ENCODE measurements at regions not wholly inside any gene's neighbourhood (a gene's known extent, or its start where the extent isn't known, plus 50 kb on each side); places are given as distances from the start of the nearest gene placed in this dataset.
A peak's percentile ranks its signal among the peaks of the same experiment; 100 is the strongest.
"Not testable (repeated sequence)": the region's sequence is repeated elsewhere in the genome, so short reads cannot be mapped to it uniquely, and the experiment has no call there.

- ATAC-seq (ENCODE audit: low FRiP score in 2 of 2) (no peak), DNase-seq (no peak)
- Histone ChIP-seq H3K27me3 (no peaks in the 10 kb centered on the region), H3K4me3 (no peak overlapping the region), H3K4me1 (no peaks in the 10 kb centered on the region), H3K9me3 (no peaks in the 10 kb centered on the region), H3K27ac (no peak overlapping the region), H3K36me3 (no peaks in the 10 kb centered on the region)
- 80 to 90% methylated on average over 2 of the region's 2 CpGs for WGBS, 2 donors
- no peak for TF ChIP-seq EP300 (IDR thresholded peaks at IDR 0.05)
- TF ChIP-seq POLR2A (IDR thresholded peaks at IDR 0.05) = no peak
- TF ChIP-seq CTCF (IDR thresholded peaks at IDR 0.05) = no peak
- TF ChIP-seq POLR2AphosphoS5 (IDR thresholded peaks at IDR 0.05) = no peak
Observed at GRCh38 chr6:61168878-61169277, 1117.1 kb downstream of the KHDRBS2 start.

- not testable (repeated sequence) for H3K9me3 ChIP-seq; H3K27me3 ChIP-seq; H3K36me3 ChIP-seq; H3K4me3 ChIP-seq; H3K4me1 ChIP-seq; H3K27ac ChIP-seq; DNase-seq; ATAC-seq (ENCODE audit: low FRiP score in 2 of 2)
- 62 to 89% methylated on average over 2 to 3 of the region's 3 CpGs for WGBS, 2 donors
Observed at GRCh38 chr6:61149039-61149438, 1137.0 kb downstream of the KHDRBS2 start.

GRCh38 chr6:61142261-61142660 lies 1143.8 kb downstream of the KHDRBS2 start:
- not testable (repeated sequence) for H3K27me3 ChIP-seq; H3K27ac ChIP-seq; DNase-seq; H3K4me1 ChIP-seq; ATAC-seq (ENCODE audit: low FRiP score in 2 of 2); H3K4me3 ChIP-seq; H3K36me3 ChIP-seq; H3K9me3 ChIP-seq

- no peaks in the 10 kb centered on the region for H3K27me3 ChIP-seq
- H3K9me3 ChIP-seq = peaks cover 0 to 4% (median 0%) of the 10 kb centered on the region in 4 donors
- no peak overlapping the region for H3K27ac ChIP-seq
- TF ChIP-seq EP300 (IDR thresholded peaks at IDR 0.05) (no peak), POLR2A (IDR thresholded peaks at IDR 0.05) (no peak), CTCF (IDR thresholded peaks at IDR 0.05) (no peak), POLR2AphosphoS5 (IDR thresholded peaks at IDR 0.05) (no peak)
- no peak overlapping the region for H3K4me3 ChIP-seq
- DNase-seq (no peak), ATAC-seq (ENCODE audit: low FRiP score in 2 of 2) (no peak)
- no peaks in the 10 kb centered on the region for H3K4me1 ChIP-seq
- H3K36me3 ChIP-seq = no peaks in the 10 kb centered on the region
- 84 to 85% methylated on average over 5 of the region's 5 CpGs for WGBS, 2 donors
Observed at GRCh38 chr6:61134028-61134427, 1152.0 kb downstream of the KHDRBS2 start.

GRCh38 chr6:61114185-61114584 lies 1171.8 kb downstream of the KHDRBS2 start:
- not testable (repeated sequence) for H3K9me3 ChIP-seq; H3K27ac ChIP-seq; H3K36me3 ChIP-seq; H3K4me3 ChIP-seq; H3K4me1 ChIP-seq; ATAC-seq (ENCODE audit: low FRiP score in 2 of 2); DNase-seq; H3K27me3 ChIP-seq
- 90 to 95% methylated on average over 1 of the region's 1 CpG for WGBS, 2 donors

- H3K9me3 ChIP-seq; H3K4me1 ChIP-seq; H3K27ac ChIP-seq; H3K27me3 ChIP-seq; ATAC-seq (ENCODE audit: low FRiP score in 2 of 2); H3K4me3 ChIP-seq; H3K36me3 ChIP-seq: not testable (repeated sequence)
- WGBS, 2 donors = 98 to 100% methylated on average over 5 to 7 of the region's 7 CpGs
- peak in 1 of 2 donors; percentile 34 for DNase-seq
Observed at GRCh38 chr6:61107914-61108313, 1178.1 kb downstream of the KHDRBS2 start.

- ATAC-seq (ENCODE audit: low FRiP score in 2 of 2); H3K4me1 ChIP-seq; H3K4me3 ChIP-seq; H3K27ac ChIP-seq; DNase-seq; H3K9me3 ChIP-seq; H3K36me3 ChIP-seq; H3K27me3 ChIP-seq: not testable (repeated sequence)
- WGBS, 2 donors = 86 to 88% methylated on average over 3 of the region's 3 CpGs
Observed at GRCh38 chr6:61103660-61104059, 1182.4 kb downstream of the KHDRBS2 start.

GRCh38 chr6:61100072-61100471 lies 1186.0 kb downstream of the KHDRBS2 start:
- TF ChIP-seq POLR2A (IDR thresholded peaks at IDR 0.05) (no peak), POLR2AphosphoS5 (IDR thresholded peaks at IDR 0.05) (no peak), EP300 (IDR thresholded peaks at IDR 0.05) (no peak), CTCF (IDR thresholded peaks at IDR 0.05) (no peak)
- Histone ChIP-seq H3K4me1 (no peaks in the 10 kb centered on the region), H3K27me3 (no peaks in the 10 kb centered on the region), H3K4me3 (no peak overlapping the region), H3K36me3 (no peaks in the 10 kb centered on the region), H3K9me3 (no peaks in the 10 kb centered on the region), H3K27ac (no peak overlapping the region)
- ATAC-seq (ENCODE audit: low FRiP score in 2 of 2) (no peak), DNase-seq (no peak)

- H3K9me3 ChIP-seq; H3K4me1 ChIP-seq; H3K36me3 ChIP-seq; H3K4me3 ChIP-seq; H3K27me3 ChIP-seq; DNase-seq; ATAC-seq (ENCODE audit: low FRiP score in 2 of 2); H3K27ac ChIP-seq: not testable (repeated sequence)
- 86 to 93% methylated on average over 1 of the region's 1 CpG for WGBS, 2 donors
Observed at GRCh38 chr6:61099561-61099960, 1186.5 kb downstream of the KHDRBS2 start.

GRCh38 chr6:61087986-61088385 lies 1198.0 kb downstream of the KHDRBS2 start:
- not testable (repeated sequence) for H3K27ac ChIP-seq, H3K27me3 ChIP-seq, H3K4me3 ChIP-seq, H3K9me3 ChIP-seq, H3K36me3 ChIP-seq, DNase-seq, H3K4me1 ChIP-seq
- peak in 1 of 2 donors; percentile 61 for ATAC-seq (ENCODE audit: low FRiP score in 2 of 2)
- WGBS, 2 donors = 44 to 65% methylated on average over 1 of the region's 1 CpG
